PFSK-1 (cell line): ENCODE measurements at regions not wholly inside any gene's neighbourhood (a gene's known extent, or its start where the extent isn't known, plus 50 kb on each side); places are given as distances from the start of the nearest gene placed in this dataset.

Experiments
- FOXP2 ChIP-seq: optimal IDR thresholded peaks from 2 replicates; pipeline ENCODE3; 2011; ENCODE audit warnings: borderline replicate concordance, control low read depth, inconsistent platforms; ENCODE audit not compliant: insufficient read depth; ENCODE audit errors: extremely low read length, extremely low read depth
- POLR2AphosphoS5 ChIP-seq: IDR thresholded peaks from 2 replicates; pipeline ENCODE4 v1.6.1; 2012; ENCODE audit warnings: low read depth, mild to moderate bottlenecking, control low read depth, low read length, moderate library complexity
- SIN3A ChIP-seq: IDR thresholded peaks from 2 replicates; pipeline ENCODE4 v1.6.1; 2012; ENCODE audit warnings: mild to moderate bottlenecking, low read length, moderate library complexity, borderline replicate concordance; ENCODE audit not compliant: insufficient read depth
- TAF1 ChIP-seq: IDR thresholded peaks from 2 replicates; pipeline ENCODE4 v1.6.1; 2012; ENCODE audit warnings: low read length, control low read depth, borderline replicate concordance; ENCODE audit not compliant: insufficient read depth
- TF ChIP-seq, protein P1 (sequence below), 2 experiments: IDR thresholded peaks; 2 replicates each; pipeline versions ENCODE4 v1.6.1 to v1.8.0; 2011 to 2012; ENCODE audit warnings: low read depth in 2 of 2, low read length in 2 of 2, control low read depth in 1 of 2, inconsistent platforms in 1 of 2, mild to moderate bottlenecking in 1 of 2, moderate library complexity in 1 of 2; ENCODE audit not compliant: insufficient read depth in 1 of 2

DNA sequence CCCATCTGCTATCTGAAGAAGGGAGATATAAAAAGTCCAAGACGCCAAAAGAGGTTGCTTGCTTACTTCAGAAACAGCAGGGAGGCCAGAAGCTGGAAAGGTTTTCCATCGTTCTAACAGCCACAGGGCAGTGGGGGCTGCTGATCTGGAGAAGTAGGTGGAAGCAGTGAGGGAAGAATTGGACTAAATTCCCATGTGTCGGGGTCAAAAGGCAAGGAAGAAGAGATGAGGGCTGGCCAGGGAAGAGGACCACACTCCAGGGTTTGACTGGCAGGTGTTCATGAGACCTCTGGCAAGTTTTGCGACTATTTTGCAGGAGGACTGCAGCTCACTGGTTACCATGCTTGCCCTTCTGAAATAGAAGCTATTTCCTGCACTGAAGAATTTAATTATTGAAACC lies 91.0 kb downstream of the SCG2 start:
- TF ChIP-seq FOXP2 (no peak), TAF1 (no peak), SIN3A (no peak), POLR2AphosphoS5 (no peak)
- TF ChIP-seq, protein P1, sequence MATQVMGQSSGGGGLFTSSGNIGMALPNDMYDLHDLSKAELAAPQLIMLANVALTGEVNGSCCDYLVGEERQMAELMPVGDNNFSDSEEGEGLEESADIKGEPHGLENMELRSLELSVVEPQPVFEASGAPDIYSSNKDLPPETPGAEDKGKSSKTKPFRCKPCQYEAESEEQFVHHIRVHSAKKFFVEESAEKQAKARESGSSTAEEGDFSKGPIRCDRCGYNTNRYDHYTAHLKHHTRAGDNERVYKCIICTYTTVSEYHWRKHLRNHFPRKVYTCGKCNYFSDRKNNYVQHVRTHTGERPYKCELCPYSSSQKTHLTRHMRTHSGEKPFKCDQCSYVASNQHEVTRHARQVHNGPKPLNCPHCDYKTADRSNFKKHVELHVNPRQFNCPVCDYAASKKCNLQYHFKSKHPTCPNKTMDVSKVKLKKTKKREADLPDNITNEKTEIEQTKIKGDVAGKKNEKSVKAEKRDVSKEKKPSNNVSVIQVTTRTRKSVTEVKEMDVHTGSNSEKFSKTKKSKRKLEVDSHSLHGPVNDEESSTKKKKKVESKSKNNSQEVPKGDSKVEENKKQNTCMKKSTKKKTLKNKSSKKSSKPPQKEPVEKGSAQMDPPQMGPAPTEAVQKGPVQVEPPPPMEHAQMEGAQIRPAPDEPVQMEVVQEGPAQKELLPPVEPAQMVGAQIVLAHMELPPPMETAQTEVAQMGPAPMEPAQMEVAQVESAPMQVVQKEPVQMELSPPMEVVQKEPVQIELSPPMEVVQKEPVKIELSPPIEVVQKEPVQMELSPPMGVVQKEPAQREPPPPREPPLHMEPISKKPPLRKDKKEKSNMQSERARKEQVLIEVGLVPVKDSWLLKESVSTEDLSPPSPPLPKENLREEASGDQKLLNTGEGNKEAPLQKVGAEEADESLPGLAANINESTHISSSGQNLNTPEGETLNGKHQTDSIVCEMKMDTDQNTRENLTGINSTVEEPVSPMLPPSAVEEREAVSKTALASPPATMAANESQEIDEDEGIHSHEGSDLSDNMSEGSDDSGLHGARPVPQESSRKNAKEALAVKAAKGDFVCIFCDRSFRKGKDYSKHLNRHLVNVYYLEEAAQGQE (IDR thresholded peaks at IDR 0.05; ENCODE audit: insufficient read depth in 1 of 2, low read depth in 2 of 2, low read length in 2 of 2): no peak

- TF ChIP-seq SIN3A (no peak), POLR2AphosphoS5 (no peak), FOXP2 (no peak), TAF1 (no peak)
- TF ChIP-seq, protein P1 (IDR thresholded peaks at IDR 0.05; ENCODE audit: insufficient read depth in 1 of 2, low read depth in 2 of 2, low read length in 2 of 2): no peak
Observed at GRCh38 chr2:223513771-223514455, 88.2 kb downstream of the SCG2 start.

DNA sequence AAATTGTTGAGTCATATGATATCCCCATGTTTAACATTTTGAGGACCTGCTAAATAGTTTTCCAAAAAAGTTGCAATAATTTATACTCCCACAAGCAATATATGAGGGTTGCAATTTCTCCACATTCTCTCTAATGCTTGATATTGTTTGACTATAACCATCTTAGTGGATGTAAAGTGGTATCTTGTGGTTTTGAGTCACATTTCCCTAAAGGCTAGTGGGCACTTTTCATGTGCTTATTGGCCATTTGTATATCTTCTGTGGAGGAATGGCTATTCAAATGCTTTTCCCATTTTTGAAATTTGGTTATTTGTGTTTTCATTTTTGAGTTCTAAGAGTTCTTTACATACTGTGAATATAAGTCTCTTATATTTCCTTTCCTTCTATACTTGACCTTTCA lies 82.7 kb downstream of the SCG2 start:
- TF ChIP-seq, protein P1 (IDR thresholded peaks at IDR 0.05; ENCODE audit: insufficient read depth in 1 of 2, low read depth in 2 of 2, low read length in 2 of 2): no peak
- no peak for TF ChIP-seq SIN3A
- no peak for TF ChIP-seq POLR2AphosphoS5
- TF ChIP-seq FOXP2: no peak

DNA sequence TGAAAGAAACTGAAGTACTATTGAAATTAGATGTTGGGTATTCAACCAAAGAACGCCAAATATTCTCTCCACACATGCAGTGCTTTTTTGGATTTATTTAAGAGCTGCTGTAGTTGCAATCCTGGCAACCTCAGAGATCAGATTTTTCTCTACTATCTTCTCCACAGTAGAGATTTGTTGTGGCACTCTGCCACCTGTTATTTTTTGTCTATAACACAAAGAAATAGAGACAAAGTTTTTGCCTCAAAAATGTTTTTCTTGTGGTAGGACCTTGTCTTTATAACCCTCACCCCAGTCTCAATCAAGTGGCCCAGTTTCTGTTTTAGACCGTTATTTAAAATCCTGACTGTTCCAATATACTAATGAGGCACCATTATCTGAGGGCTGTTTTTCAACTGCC lies 79.4 kb downstream of the SCG2 start:
- no peak for TF ChIP-seq SIN3A
- TF ChIP-seq, protein P1 (IDR thresholded peaks at IDR 0.05; ENCODE audit: insufficient read depth in 1 of 2, low read depth in 2 of 2, low read length in 2 of 2): no peak
- no peak for TF ChIP-seq POLR2AphosphoS5
- no peak for TF ChIP-seq TAF1
- no peak for TF ChIP-seq FOXP2
